HG03571 (cell line): ENCODE measurements at regions not wholly inside any gene's neighbourhood (a gene's known extent, or its start where the extent isn't known, plus 50 kb on each side); places are given as distances from the start of the nearest gene placed in this dataset.

Source experiments
- ATAC-seq: cut with Tn5 transposase; IDR thresholded peaks from one replicate; pipeline ENCODE4 v1.9.1; 2021; ENCODE audit not compliant: unreplicated experiment

GRCh38 chr18:59086522-59086921 is 53.2 kb upstream of the SEC11C start:
- no peak for ATAC-seq

GRCh38 chr18:59087391-59087790 is 52.3 kb upstream of the SEC11C start:
- ATAC-seq: no peak
